OCI-LY7 (cell line): ENCODE measurements at regions not wholly inside any gene's neighbourhood (a gene's known extent, or its start where the extent isn't known, plus 50 kb on each side); places are given as distances from the start of the nearest gene placed in this dataset. TPM values are rescaled to one million over a fixed set of nuclear protein-coding genes. Genes with fewer than 3 reads are reported as not detected.

Experiments used
- BruUV-seq: library from RNA; stranded (reverse); fragments of 400-500 nt; replicated peaks from 2 replicates; lab custom pipeline; 2021; lab: Mats Ljungman, UMichigan
- CTCF ChIA-PET: fragments of 300-600 bp; sonication (Branson Sonifier 250); formaldehyde crosslinking; loops from one replicate; lab custom pipeline; 2022; ENCODE audit warnings: antibody characterized with exemption; ENCODE audit not compliant: unreplicated experiment; lab: Charles Lee
- POLR2A ChIA-PET: fragments of 300-600 bp; sonication (Branson Sonifier 250); formaldehyde crosslinking; loops from one replicate; lab custom pipeline; 2022; ENCODE audit warnings: antibody characterized with exemption; lab: Charles Lee
- DNase-seq: peaks from one replicate; pipeline ENCODE4 v3.0.0-alpha.2; 2015; ENCODE audit warnings: low spot score
- H2AFZ ChIP-seq: fragments of 200-600 bp; sonication (generic), shearing (Covaris generic); 2 replicates; pipeline ENCODE4 v1.6.1; 2014; ENCODE audit warnings: mild to moderate bottlenecking, antibody characterized with exemption, low read length, moderate library complexity
- H3K27ac ChIP-seq: fragments of 200-600 bp; sonication (generic); 2 replicates; pipeline ENCODE4 v1.5.1; 2014; ENCODE audit warnings: mixed run types, low read depth, mild to moderate bottlenecking, moderate library complexity, low read length, inconsistent platforms; ENCODE audit not compliant: poor library complexity, severe bottlenecking
- H3K36me3 ChIP-seq: fragments of 200-600 bp; sonication (generic); 2 replicates; pipeline ENCODE4 v1.6.1; 2014; ENCODE audit warnings: mild to moderate bottlenecking, antibody characterized with exemption, low read length, moderate library complexity, mixed read lengths; ENCODE audit not compliant: insufficient read depth
- H3K4me1 ChIP-seq: fragments of 200-600 bp; sonication (generic); 2 replicates; pipeline ENCODE4 v1.5.1; 2014; ENCODE audit warnings: mild to moderate bottlenecking, low read length; ENCODE audit not compliant: insufficient read depth, poor library complexity, severe bottlenecking
- H3K4me2 ChIP-seq: fragments of 200-600 bp; sonication (generic); 2 replicates; pipeline ENCODE4 v1.6.1; 2014; ENCODE audit warnings: mild to moderate bottlenecking, low read length
- H3K4me3 ChIP-seq: fragments of 200-600 bp; sonication (generic); 2 replicates; pipeline ENCODE4 v1.5.1; 2014; ENCODE audit warnings: mild to moderate bottlenecking, low read depth, low read length; ENCODE audit not compliant: poor library complexity, severe bottlenecking
- H3K79me2 ChIP-seq: fragments of 200-600 bp; sonication (generic); 2 replicates; pipeline ENCODE4 v1.6.1; 2016; ENCODE audit warnings: low read depth, mild to moderate bottlenecking, low read length, moderate library complexity, mixed read lengths; ENCODE audit not compliant: insufficient read depth
- H3K9me2 ChIP-seq: fragments of 200-600 bp; sonication (generic); 2 replicates; pipeline ENCODE4 v1.6.1; 2016; ENCODE audit warnings: mild to moderate bottlenecking, low read length, mixed read lengths; ENCODE audit not compliant: insufficient read depth
- H3K9me3 ChIP-seq: fragments of 200-600 bp; sonication (generic); 2 replicates; pipeline ENCODE4 v1.6.1; 2014; ENCODE audit warnings: mild to moderate bottlenecking, mixed run types, low read length, mixed read lengths
- H4K20me1 ChIP-seq: fragments of 200-600 bp; sonication (generic); 2 replicates; pipeline ENCODE4 v1.6.1; 2014; ENCODE audit warnings: mild to moderate bottlenecking, antibody characterized with exemption, low read length, moderate library complexity, mixed read lengths; ENCODE audit not compliant: insufficient read depth
- EZH2phosphoT487 ChIP-seq: fragments of 200-600 bp; sonication (generic); IDR thresholded peaks from 2 replicates; pipeline ENCODE4 v1.6.1; 2018; ENCODE audit warnings: low read depth, borderline replicate concordance, mild to moderate bottlenecking, mixed run types, antibody characterized with exemption, low read length, moderate library complexity, mixed read lengths
- intact Hi-C: fragments of 100-400 bp; cut with micrococcal nuclease; formaldehyde crosslinking; loops from one replicate; pipeline ENCODE4 v1.10.0; 2022; ENCODE audit not compliant: unreplicated experiment
- small RNA-seq: library from RNA; depleted of rRNA; stranded (forward); fragments of <200 nt; gene quantifications from one replicate; pipeline ENCODE3, GENCODE V24; 2014
- TF ChIP-seq, protein P1 (sequence below): fragments of 200-600 bp; sonication (generic); conservative IDR thresholded peaks from 2 replicates; pipeline ENCODE4 v1.5.1; 2014; ENCODE audit warnings: mild to moderate bottlenecking, antibody characterized with exemption, low read length, moderate library complexity, mixed read lengths

DNA sequence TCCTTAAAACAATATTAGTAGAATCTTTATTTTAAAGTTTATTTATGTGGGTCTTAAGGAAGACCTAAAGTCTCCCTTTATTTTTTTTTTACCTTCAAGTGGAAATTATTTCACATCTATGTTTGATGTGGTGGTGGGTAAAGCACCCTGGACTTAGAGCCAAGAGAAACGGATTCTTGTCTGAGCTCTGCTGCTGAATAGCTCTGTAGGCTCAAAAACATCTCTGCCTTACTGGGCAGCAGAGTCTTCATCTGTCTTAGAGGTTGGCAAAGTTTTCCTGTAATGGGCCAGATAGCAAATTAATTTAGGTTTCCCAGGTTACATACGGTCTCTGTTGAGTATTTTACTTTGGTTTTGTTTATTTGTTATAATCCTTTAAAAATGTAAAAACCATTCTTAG is 136.5 kb downstream of the CEP135 start:
- H3K36me3 ChIP-seq: no peaks in the 10 kb centered on the region
- no peaks in the 10 kb centered on the region for H3K9me2 ChIP-seq
- no peak overlapping the region for H3K4me3 ChIP-seq
- H3K4me1 ChIP-seq: peaks cover 5% of the 10 kb centered on the region
- H3K79me2 ChIP-seq: no peaks in the 10 kb centered on the region
- ChIA-PET POLR2A (interaction anchor here (0.7 kb wide), 4 partner anchors 17 to 333 kb away, joined by 3 to 4 read pairs (median 3); no protein-coding TSS in a partner anchor), CTCF (no interaction called here)
- H2AFZ ChIP-seq: no peak overlapping the region
- no peak overlapping the region for H3K27ac ChIP-seq
- intact Hi-C loops: no loop called here
- H3K4me2 ChIP-seq: no peak overlapping the region
- no peaks in the 10 kb centered on the region for H3K9me3 ChIP-seq
- no peak for TF ChIP-seq EZH2phosphoT487
- TF ChIP-seq, protein P1, sequence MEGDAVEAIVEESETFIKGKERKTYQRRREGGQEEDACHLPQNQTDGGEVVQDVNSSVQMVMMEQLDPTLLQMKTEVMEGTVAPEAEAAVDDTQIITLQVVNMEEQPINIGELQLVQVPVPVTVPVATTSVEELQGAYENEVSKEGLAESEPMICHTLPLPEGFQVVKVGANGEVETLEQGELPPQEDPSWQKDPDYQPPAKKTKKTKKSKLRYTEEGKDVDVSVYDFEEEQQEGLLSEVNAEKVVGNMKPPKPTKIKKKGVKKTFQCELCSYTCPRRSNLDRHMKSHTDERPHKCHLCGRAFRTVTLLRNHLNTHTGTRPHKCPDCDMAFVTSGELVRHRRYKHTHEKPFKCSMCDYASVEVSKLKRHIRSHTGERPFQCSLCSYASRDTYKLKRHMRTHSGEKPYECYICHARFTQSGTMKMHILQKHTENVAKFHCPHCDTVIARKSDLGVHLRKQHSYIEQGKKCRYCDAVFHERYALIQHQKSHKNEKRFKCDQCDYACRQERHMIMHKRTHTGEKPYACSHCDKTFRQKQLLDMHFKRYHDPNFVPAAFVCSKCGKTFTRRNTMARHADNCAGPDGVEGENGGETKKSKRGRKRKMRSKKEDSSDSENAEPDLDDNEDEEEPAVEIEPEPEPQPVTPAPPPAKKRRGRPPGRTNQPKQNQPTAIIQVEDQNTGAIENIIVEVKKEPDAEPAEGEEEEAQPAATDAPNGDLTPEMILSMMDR: no peak
- no TSS peak for BruUV-seq
- no peaks in the 10 kb centered on the region for H4K20me1 ChIP-seq
- no peak for DNase-seq

DNA sequence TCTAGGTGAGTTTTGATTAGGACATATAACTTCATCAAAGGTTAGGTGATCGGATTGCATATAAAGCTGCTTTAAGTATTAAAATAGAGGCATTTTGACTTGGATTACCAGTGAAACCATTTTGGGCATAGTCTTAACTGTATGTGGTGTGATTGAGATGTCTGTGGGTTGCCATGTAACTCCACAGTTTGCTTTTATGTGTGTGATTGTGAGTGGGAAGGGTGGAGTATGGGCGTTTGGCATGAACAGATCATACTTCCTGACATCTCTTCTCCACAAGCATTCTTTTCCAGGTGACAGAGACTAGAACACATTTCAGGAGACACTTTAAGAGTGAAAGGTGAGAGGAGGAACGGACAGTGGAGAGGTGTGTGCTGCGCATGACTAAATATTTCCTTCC is 136.1 kb downstream of the CEP135 start:
- Histone ChIP-seq H3K4me1 (peaks cover 5% of the 10 kb centered on the region), H3K79me2 (no peaks in the 10 kb centered on the region), H4K20me1 (no peaks in the 10 kb centered on the region), H3K27ac (no peak overlapping the region), H3K9me3 (no peaks in the 10 kb centered on the region), H2AFZ (no peak overlapping the region), H3K4me3 (no peak overlapping the region), H3K4me2 (no peak overlapping the region), H3K36me3 (no peaks in the 10 kb centered on the region), H3K9me2 (no peaks in the 10 kb centered on the region)
- BruUV-seq: no TSS peak
- intact Hi-C loops: no loop called here
- no peak for DNase-seq
- ChIA-PET POLR2A (interaction anchor here (0.6 kb wide), 1 partner anchor 207 kb away, joined by 3 read pairs; no protein-coding TSS in a partner anchor), CTCF (interaction anchor here (0.5 kb wide), 1 partner anchor 1900 kb away, joined by 4 read pairs; no protein-coding TSS in a partner anchor)
- no peak for TF ChIP-seq EZH2phosphoT487
- TF ChIP-seq, protein P1: no peak

Small RNAs in the stretch of these regions (small RNA-seq; reads per million reads assigned to genes)
- gene RNA5SP161: not detected
